Peyer's patch (tissue), 4 donors: ENCODE measurements at regions not wholly inside any gene's neighbourhood (a gene's known extent, or its start where the extent isn't known, plus 50 kb on each side); places are given as distances from the start of the nearest gene placed in this dataset.

Experiments
- POLR2A ChIP-seq, 2 donors: fragments of 450-650 bp; IDR thresholded peaks; one replicate each; pipeline ENCODE4 v1.5.1; 2017; ENCODE audit warnings: antibody characterized with exemption in 2 of 2, mild to moderate bottlenecking in 2 of 2, moderate library complexity in 2 of 2
- TF ChIP-seq, protein P1 (sequence below), 6 experiments: fragments of 450-650 bp in 4 of 6; fragments of 200-600 bp in 2 of 6; sonication (generic) in 1 of 6; IDR thresholded peaks; one replicate each; pipeline ENCODE4 v1.5.1; 2017 to 2019; ENCODE audit warnings: antibody characterized with exemption in 6 of 6, mild to moderate bottlenecking in 3 of 6, moderate library complexity in 1 of 6

DNA sequence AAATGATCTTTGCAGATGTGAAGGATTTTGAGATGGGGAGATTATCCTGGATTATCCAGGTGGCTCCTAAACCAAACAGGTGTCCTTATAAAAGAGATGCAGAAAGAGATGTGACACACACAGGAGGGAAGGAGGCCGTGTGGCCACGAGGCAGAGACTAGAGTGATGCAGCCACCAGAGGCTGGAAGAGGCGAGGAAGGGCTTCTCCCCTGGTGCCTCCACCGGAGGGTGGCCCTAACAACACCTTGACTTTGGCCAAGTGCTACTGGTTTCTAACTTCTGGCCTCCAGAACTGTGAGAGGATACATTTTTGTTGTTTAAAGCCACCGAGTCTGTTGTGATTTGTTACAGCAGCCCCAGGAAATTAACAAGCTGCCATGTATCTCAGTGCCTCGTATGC is 127.1 kb downstream of the ASB7 start:
- no peak for TF ChIP-seq POLR2A (IDR thresholded peaks at IDR 0.05)
- TF ChIP-seq, protein P1, sequence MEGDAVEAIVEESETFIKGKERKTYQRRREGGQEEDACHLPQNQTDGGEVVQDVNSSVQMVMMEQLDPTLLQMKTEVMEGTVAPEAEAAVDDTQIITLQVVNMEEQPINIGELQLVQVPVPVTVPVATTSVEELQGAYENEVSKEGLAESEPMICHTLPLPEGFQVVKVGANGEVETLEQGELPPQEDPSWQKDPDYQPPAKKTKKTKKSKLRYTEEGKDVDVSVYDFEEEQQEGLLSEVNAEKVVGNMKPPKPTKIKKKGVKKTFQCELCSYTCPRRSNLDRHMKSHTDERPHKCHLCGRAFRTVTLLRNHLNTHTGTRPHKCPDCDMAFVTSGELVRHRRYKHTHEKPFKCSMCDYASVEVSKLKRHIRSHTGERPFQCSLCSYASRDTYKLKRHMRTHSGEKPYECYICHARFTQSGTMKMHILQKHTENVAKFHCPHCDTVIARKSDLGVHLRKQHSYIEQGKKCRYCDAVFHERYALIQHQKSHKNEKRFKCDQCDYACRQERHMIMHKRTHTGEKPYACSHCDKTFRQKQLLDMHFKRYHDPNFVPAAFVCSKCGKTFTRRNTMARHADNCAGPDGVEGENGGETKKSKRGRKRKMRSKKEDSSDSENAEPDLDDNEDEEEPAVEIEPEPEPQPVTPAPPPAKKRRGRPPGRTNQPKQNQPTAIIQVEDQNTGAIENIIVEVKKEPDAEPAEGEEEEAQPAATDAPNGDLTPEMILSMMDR (IDR thresholded peaks at IDR 0.05) = no peak
